Body of pancreas (tissue), 4 donors: ENCODE measurements at regions not wholly inside any gene's neighbourhood (a gene's known extent, or its start where the extent isn't known, plus 50 kb on each side); places are given as distances from the start of the nearest gene placed in this dataset.

ENCODE experiments used
- POLR2A ChIP-seq, 3 donors: fragments of 450-650 bp; IDR thresholded peaks; one replicate each; pipeline ENCODE4 v1.6.1; 2016; ENCODE audit warnings: antibody characterized with exemption in 3 of 3, mild to moderate bottlenecking in 2 of 3
- TF ChIP-seq, protein P1 (sequence below), 7 experiments: fragments of 450-650 bp in 4 of 7; fragments of 200-600 bp in 3 of 7; sonication (generic) in 3 of 7; IDR thresholded peaks; one replicate each; pipeline ENCODE4 v1.5.1; 2016 to 2019; ENCODE audit warnings: antibody characterized with exemption in 7 of 7

DNA sequence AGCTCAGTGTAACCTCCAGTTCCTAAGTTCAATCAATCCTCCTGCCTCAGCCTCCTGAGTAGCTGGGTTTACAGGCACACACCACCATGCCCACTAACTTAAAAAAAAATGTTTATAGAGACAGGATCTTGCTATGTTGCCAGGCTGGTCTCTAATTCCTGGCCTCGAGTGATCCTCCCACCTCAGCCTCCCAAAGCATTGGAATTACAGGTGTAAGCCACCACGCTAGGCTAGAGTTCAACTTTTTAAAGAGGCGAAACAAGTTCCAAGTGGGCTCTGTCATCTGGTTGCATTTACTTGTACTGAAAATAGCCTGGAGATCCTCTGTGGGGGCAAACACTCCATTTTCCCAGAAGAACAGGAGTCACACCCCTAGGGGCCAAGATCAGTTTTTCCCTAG, 100.7 kb upstream of the RIPOR2 start:
- no peak for TF ChIP-seq POLR2A (IDR thresholded peaks at IDR 0.05)
- TF ChIP-seq, protein P1, sequence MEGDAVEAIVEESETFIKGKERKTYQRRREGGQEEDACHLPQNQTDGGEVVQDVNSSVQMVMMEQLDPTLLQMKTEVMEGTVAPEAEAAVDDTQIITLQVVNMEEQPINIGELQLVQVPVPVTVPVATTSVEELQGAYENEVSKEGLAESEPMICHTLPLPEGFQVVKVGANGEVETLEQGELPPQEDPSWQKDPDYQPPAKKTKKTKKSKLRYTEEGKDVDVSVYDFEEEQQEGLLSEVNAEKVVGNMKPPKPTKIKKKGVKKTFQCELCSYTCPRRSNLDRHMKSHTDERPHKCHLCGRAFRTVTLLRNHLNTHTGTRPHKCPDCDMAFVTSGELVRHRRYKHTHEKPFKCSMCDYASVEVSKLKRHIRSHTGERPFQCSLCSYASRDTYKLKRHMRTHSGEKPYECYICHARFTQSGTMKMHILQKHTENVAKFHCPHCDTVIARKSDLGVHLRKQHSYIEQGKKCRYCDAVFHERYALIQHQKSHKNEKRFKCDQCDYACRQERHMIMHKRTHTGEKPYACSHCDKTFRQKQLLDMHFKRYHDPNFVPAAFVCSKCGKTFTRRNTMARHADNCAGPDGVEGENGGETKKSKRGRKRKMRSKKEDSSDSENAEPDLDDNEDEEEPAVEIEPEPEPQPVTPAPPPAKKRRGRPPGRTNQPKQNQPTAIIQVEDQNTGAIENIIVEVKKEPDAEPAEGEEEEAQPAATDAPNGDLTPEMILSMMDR (IDR thresholded peaks at IDR 0.05): no peak
